Heart left ventricle (tissue), 16 donors: ENCODE measurements at regions not wholly inside any gene's neighbourhood (a gene's known extent, or its start where the extent isn't known, plus 50 kb on each side); places are given as distances from the start of the nearest gene placed in this dataset.

Source experiments
- ATAC-seq, 4 donors: fragments of 200-7000 bp; cut with Tn5 transposase; one replicate each; pipeline ENCODE4 v1.9.1; 2020 to 2022; ENCODE audit warnings: moderate library complexity in 4 of 4, mild to moderate bottlenecking in 3 of 4, moderate number of reproducible peaks in 1 of 4
- DNase-seq, 5 donors: peaks; one replicate each; pipeline ENCODE4 v3.0.0-alpha.2; 2020
- H3K27ac ChIP-seq, 12 donors: fragments of 200-600 bp; sonication (generic) in 4 of 12; one replicate each; pipeline versions ENCODE4 v1.5.0 to v1.8.0; 2016 to 2022; ENCODE audit warnings: mild to moderate bottlenecking in 2 of 12
- H3K27me3 ChIP-seq, 9 donors: fragments of 200-600 bp; sonication (generic) in 2 of 9; one replicate each; pipeline versions ENCODE4 v1.5.1 to v1.8.0; 2016 to 2022; ENCODE audit warnings: mild to moderate bottlenecking in 3 of 9
- H3K36me3 ChIP-seq, 9 donors: fragments of 200-600 bp; sonication (generic) in 2 of 9; one replicate each; pipeline versions ENCODE4 v1.5.0 to v1.8.0; 2018 to 2022; ENCODE audit warnings: mild to moderate bottlenecking in 2 of 9
- H3K4me1 ChIP-seq, 12 donors: fragments of 200-600 bp; sonication (generic) in 4 of 12; one replicate each; pipeline versions ENCODE4 v1.5.0 to v1.8.0; 2016 to 2022; ENCODE audit warnings: mild to moderate bottlenecking in 3 of 12
- H3K4me3 ChIP-seq, 12 donors: fragments of 200-600 bp; sonication (generic) in 4 of 12; one replicate each; pipeline versions ENCODE4 v1.5.0 to v1.8.0; 2017 to 2022; ENCODE audit warnings: mild to moderate bottlenecking in 9 of 12, moderate library complexity in 4 of 12
- H3K9me3 ChIP-seq, 12 donors: fragments of 200-600 bp; sonication (generic) in 4 of 12; one replicate each; pipeline versions ENCODE4 v1.5.0 to v1.8.0; 2016 to 2022; ENCODE audit warnings: mild to moderate bottlenecking in 1 of 12
- POLR2A ChIP-seq, 2 donors: fragments of 450-650 bp; IDR thresholded peaks; one replicate each; pipeline ENCODE4 v1.6.1; 2017; ENCODE audit warnings: antibody characterized with exemption in 2 of 2, mild to moderate bottlenecking in 2 of 2, moderate library complexity in 2 of 2
- WGBS, 4 donors: extraction: QIAGEN DNeasy Blood & Tissue Kit in 2 of 4; methylation state at CpG; one replicate each; pipeline versions ENCODE4 v1.1.5 to v1.1.7; 2013 to 2018; 5-methylcytosine and 5-hydroxymethylcytosine counted together
- intact Hi-C, 10 donors: fragments of 100-400 bp; cut with DNase I; formaldehyde crosslinking; loops; one replicate each; pipeline versions ENCODE4 v1.11.1 to v1.14.2; 2022
- TF ChIP-seq, protein P1 (sequence below), 12 donors: fragments of 200-600 bp; sonication (generic) in 4 of 12; IDR thresholded peaks; one replicate each; pipeline versions ENCODE4 v1.5.0 to v1.8.0; 2018 to 2022; ENCODE audit warnings: antibody characterized with exemption in 12 of 12, mild to moderate bottlenecking in 5 of 12
- donor health status: ischemic (EF 13 %, LVEDD 7.1; RV severe dilation, severe dysfunction).
- donor health status: healthy with polysubstance abuse.
- donor health status: DM: no; HTN: yes; CAD: no.
- donor health status: DM: no; HTN: no; CAD: no.
- donor health status: ischemic (EF 25% LVEDD 6.9; RV normal size, moderate dysfunction).
- donor health status: ischemic (EF 25% LVEDD 5.7; RV mildly dilated, moderate dysfunction).
- donor health status: healthy.
- donor health status: DM: yes; HTN: yes; CAD: no.
- donor health status: ischemic (EF 35%, LVEDD 5.7; RV mildly dilated, moderate dysfunction).
- donor health status: nonischemic (EF 11% LVEDD 7.7; RV severe dilation, severe dysfunction).
- donor health status: DM: yes; HTN: yes; CAD: no.
- donor health status: PGD.
- donor health status: ischemic (EF 29% LVEDD 5.4; RV normal size, mild dysfunction).
- donor health status: nonischemic (EF 23%, LVEDD 6.1; RV moderate dilation, normal function).

DNA sequence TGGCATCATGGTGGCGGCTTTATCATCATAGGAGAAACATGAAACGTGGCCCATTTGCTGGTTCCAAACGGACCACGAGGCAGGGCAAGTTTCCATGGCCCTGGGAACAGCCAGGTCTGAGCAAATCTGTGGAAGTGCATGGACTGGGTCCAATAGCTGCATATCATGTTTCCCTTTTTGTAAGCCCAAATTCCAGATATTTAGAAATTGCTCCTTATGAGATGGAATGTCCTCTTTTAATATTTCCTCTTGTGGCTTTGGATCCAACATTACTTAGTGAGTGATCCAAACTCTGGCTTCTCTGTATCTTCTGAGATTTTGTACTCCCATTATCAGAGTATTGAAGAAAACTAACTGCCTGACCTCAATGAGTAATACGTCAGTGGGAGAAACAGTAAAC is 79.8 kb upstream of the FBXL7 start:
- no peak for TF ChIP-seq POLR2A (IDR thresholded peaks at IDR 0.05)
- TF ChIP-seq, protein P1, sequence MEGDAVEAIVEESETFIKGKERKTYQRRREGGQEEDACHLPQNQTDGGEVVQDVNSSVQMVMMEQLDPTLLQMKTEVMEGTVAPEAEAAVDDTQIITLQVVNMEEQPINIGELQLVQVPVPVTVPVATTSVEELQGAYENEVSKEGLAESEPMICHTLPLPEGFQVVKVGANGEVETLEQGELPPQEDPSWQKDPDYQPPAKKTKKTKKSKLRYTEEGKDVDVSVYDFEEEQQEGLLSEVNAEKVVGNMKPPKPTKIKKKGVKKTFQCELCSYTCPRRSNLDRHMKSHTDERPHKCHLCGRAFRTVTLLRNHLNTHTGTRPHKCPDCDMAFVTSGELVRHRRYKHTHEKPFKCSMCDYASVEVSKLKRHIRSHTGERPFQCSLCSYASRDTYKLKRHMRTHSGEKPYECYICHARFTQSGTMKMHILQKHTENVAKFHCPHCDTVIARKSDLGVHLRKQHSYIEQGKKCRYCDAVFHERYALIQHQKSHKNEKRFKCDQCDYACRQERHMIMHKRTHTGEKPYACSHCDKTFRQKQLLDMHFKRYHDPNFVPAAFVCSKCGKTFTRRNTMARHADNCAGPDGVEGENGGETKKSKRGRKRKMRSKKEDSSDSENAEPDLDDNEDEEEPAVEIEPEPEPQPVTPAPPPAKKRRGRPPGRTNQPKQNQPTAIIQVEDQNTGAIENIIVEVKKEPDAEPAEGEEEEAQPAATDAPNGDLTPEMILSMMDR (IDR thresholded peaks at IDR 0.05): no peak
- peaks cover 0 to 5% (median 0%) of the 10 kb centered on the region in 12 donors for H3K4me1 ChIP-seq
- H3K27me3 ChIP-seq: no peaks in the 10 kb centered on the region
- H3K36me3 ChIP-seq: no peaks in the 10 kb centered on the region
- no peak overlapping the region for H3K4me3 ChIP-seq
- peaks cover 0 to 3% (median 0%) of the 10 kb centered on the region in 12 donors for H3K9me3 ChIP-seq
- WGBS, 4 donors: 71 to 83% (median 76%) methylated on average over 5 of the region's 5 CpGs
- ATAC-seq: peak in 3 of 4 donors; percentile 32 to 38 (median 33)
- peak overlapping the region in 2 of 12 donors; percentile 14 to 39 for H3K27ac ChIP-seq
- intact Hi-C loops: no loop called here
- peak in 4 of 5 donors; percentile 11 to 58 (median 40) for DNase-seq

DNA sequence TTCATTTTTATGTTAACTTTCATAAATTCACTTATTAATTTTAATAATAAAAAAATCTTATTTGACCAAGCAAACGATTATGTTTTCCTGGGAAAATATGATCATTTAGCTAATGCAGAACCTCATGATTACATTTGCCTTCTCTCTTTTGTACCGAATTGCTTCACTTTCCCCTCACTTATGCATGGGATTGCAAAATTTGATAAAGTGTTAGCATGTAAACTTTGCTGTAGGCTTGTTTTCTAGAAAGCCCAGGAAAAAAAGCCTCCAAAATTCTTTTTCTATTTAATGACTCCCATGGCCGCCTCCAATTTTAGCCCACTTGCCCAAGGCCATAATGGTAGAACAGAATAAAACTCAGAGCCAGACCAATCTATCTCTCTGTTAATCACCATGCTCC is 82.8 kb upstream of the FBXL7 start:
- intact Hi-C loops: no loop called here
- Histone ChIP-seq H3K27ac (no peak overlapping the region), H3K36me3 (no peaks in the 10 kb centered on the region), H3K9me3 (peaks cover 0 to 13% (median 0%) of the 10 kb centered on the region in 12 donors), H3K4me1 (peaks cover 0 to 5% (median 0%) of the 10 kb centered on the region in 12 donors), H3K27me3 (no peaks in the 10 kb centered on the region), H3K4me3 (no peak overlapping the region)
- WGBS, 4 donors: 91 to 96% (median 95%) methylated on average over 3 of the region's 3 CpGs
- no peak for ATAC-seq
- no peak for DNase-seq
- TF ChIP-seq, protein P1 (IDR thresholded peaks at IDR 0.05): no peak
- TF ChIP-seq POLR2A (IDR thresholded peaks at IDR 0.05): no peak

DNA sequence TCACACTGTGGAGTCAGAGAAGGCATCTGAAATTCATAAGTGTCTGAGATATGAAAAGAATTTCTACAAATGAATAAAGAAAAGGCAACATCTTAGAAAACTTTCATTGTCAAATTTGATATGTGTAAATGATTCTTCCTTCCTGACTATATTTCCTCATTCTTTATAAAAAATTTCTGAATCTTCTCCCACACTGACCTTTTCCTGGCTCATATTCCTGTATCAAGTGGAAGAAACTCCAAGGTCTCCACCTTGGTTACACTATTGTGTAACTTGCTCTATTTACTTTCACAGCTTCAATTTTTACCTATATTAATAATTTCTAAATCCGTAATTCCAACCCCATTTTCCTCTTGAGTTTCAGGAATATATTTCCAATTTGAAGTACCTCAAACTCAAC is 93.5 kb upstream of the FBXL7 start:
- no peak for ATAC-seq
- no peaks in the 10 kb centered on the region for H3K36me3 ChIP-seq
- no peak overlapping the region for H3K4me3 ChIP-seq
- DNase-seq: no peak
- intact Hi-C loops: no loop called here
- no peaks in the 10 kb centered on the region for H3K27me3 ChIP-seq
- 85 to 94% (median 91%) methylated on average over 1 of the region's 1 CpG for WGBS, 4 donors
- H3K9me3 ChIP-seq: peaks cover 0 to 27% (median 20%) of the 10 kb centered on the region in 12 donors
- TF ChIP-seq, protein P1 (IDR thresholded peaks at IDR 0.05): no peak
- TF ChIP-seq POLR2A (IDR thresholded peaks at IDR 0.05): no peak
- no peak overlapping the region for H3K27ac ChIP-seq
- H3K4me1 ChIP-seq: no peaks in the 10 kb centered on the region

DNA sequence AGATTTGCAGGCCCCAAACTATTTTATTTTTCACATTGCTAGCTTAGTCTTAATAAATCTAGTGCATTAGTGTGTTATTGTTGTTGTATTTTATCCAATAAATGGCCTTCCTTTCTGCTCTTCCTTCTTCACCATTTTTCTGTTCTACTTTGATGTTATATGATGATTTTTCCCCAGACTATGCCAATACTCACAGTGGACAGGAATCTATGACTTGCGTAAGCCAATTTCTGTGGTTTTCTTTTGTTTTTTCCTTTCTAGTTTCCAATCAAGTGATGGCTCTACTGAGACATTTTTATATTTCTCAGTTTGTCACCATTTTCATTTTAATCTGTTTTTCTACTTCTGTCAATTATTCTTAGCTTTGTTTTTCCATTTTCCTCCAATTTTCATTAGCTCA is 106.8 kb upstream of the FBXL7 start:
- no peaks in the 10 kb centered on the region for H3K9me3 ChIP-seq
- no peaks in the 10 kb centered on the region for H3K4me1 ChIP-seq
- DNase-seq (no peak), ATAC-seq (no peak)
- H3K4me3 ChIP-seq: no peak overlapping the region
- H3K27ac ChIP-seq: no peak overlapping the region
- TF ChIP-seq, protein P1 (IDR thresholded peaks at IDR 0.05): no peak
- no peak for TF ChIP-seq POLR2A (IDR thresholded peaks at IDR 0.05)
- 95 to 100% (median 99%) methylated on average over 1 of the region's 1 CpG for WGBS, 4 donors
- intact Hi-C loops: no loop called here
- no peaks in the 10 kb centered on the region for H3K27me3 ChIP-seq
- H3K36me3 ChIP-seq: no peaks in the 10 kb centered on the region
